ENCODE measurements at regions not wholly inside any gene's neighbourhood (a gene's known extent, or its start where the extent isn't known, plus 50 kb on each side); places are given as distances from the start of the nearest gene placed in this dataset.
"Not testable (repeated sequence)": the region's sequence is repeated elsewhere in the genome, so short reads cannot be mapped to it uniquely, and the experiment has no call there.

DNA sequence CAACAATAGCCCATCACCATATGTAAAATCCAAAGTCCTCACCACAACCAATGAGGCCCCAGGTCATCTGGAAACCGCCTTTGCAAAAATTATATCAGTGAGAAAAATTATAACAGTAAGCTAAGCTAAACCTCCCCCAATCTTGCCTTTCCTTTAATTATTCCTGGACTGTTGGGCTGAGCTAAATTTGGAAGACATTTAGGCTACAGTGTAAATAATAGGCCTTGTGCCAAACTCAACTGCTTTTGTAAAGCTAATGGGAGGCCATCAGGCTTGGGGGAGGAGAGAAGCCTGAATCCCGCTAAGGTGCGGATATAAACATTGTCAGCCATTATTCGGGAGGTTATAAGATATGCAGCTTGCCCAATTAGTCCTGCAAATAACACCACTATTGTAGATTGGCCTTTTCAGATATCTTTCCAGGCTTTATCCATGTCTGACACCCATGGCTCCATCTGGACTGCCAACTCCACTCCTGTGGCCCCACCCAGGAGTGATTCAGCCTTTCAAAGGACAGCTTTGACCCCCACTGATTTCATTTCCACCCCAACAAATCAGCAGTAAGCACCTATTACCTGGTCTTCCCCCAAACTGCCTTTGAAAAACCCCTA, 53.0 kb upstream of the CA12 start:
- DNase-seq: no peak

- no peak for DNase-seq
Measured at GRCh38 chr15:63435204-63435820, 53.7 kb upstream of the CA12 start.

GRCh38 chr15:63436341-63436740, 54.7 kb upstream of the CA12 start:
- no peak for DNase-seq

- DNase-seq: peak in 3 of 4 experiments; percentile 54 to 81 (median 68)
Measured at GRCh38 chr15:63436872-63437375, 55.3 kb upstream of the CA12 start.

- no peak for DNase-seq
Measured at GRCh38 chr15:63439536-63440264, 58.1 kb upstream of the CA12 start.

GRCh38 chr15:63440265-63440648, 58.6 kb upstream of the CA12 start:
- no peak for DNase-seq

DNA sequence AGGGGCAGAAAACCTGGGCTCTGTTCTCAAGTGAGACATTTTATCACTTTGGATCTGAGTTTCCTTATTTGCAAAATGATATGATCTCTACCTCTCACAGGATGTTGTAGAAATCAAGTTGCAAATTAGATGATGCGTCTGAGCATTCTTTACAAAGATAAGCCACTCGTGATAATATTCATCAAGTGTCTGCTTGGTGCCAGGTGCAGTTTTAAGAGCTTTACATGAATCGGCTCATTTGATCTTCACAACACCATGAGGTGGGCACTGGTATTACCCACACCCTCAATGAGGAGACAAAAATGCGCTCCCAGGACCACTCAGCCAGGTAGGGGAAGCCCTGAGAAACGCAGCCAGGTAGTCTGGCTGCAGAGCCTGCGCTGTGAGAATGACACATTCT, 59.1 kb upstream of the CA12 start:
- DNase-seq: no peak

DNA sequence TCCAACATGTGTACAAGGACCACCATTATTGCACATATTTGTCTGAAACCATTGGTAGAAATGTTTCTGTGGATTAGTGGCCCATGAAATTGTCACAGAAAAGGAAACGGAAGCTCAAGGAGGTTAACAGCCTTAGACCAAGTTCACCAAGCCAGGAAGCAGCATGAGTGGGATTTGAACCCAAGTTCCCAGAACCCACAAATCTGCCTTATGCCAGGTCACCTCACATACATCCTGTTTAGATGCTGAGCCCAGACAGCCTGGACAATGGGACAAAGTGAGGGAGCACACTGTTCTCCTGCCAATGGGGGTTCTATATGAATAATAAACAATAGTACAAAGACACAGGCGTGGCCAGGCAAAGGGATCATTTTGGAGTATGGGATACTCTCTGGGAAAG, 59.6 kb upstream of the CA12 start:
- no peak for DNase-seq

DNA sequence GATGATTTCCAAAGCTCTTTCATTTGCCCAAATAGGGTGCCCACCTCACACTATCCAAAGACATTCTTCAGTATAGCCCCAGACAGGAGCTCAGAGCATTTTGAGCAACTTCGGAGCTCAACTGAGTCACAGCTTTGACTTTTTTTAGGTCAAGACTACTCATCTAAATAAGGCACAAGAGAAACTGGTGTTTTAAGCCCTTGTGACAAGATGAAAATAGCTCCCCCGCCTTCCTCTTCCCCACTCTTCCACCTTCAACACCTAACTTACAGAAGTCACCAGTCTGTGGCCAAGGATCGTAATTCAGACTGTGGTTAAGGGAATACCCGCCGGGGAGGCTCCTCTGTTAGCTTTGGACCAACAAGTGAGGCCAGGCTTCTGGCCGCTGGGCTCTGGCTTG, 60.4 kb upstream of the CA12 start:
- DNase-seq: no peak

- no peak for DNase-seq
Measured at GRCh38 chr15:63444611-63445010, 59.8 kb upstream of the USP3 start.

- DNase-seq: no peak
Measured at GRCh38 chr15:63446255-63446654, 58.1 kb upstream of the USP3 start.

GRCh38 chr15:63447017-63447676, 57.2 kb upstream of the USP3 start:
- DNase-seq: no peak

- no peak for DNase-seq
Measured at GRCh38 chr15:63448266-63448665, 56.1 kb upstream of the USP3 start.

DNA sequence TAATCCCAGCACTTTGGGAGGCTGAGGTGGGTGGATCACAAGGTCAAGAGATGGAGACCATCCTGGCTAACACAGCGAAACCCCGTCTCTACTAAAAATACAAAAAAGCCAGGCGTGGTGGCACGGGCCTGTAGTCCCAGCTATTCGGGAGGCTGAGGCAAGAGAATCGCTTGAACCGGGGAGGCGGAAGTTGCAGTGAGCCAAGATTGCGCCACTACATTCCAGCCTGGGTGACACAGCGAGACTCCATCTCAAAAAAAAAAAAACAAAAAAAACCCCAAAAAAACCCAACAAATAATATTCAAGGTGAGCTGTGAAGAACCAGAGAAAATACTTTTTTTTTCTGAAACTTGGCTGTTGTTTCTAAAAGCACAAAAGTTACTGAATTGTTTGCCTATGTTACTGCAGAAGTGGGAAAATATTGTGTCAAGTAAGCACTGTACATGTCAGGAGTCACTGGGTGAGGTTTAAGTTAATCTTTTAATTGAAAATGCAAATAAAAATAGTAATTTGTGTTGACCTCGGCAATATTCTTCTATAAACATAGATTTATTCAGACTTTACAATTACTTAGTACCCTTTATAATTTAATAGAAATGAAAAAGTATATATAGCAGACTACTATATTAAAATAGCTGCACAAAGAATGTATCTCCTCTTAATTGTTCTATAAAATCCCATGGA, 55.4 kb upstream of the USP3 start:
- DNase-seq: not testable (repeated sequence)

DNA sequence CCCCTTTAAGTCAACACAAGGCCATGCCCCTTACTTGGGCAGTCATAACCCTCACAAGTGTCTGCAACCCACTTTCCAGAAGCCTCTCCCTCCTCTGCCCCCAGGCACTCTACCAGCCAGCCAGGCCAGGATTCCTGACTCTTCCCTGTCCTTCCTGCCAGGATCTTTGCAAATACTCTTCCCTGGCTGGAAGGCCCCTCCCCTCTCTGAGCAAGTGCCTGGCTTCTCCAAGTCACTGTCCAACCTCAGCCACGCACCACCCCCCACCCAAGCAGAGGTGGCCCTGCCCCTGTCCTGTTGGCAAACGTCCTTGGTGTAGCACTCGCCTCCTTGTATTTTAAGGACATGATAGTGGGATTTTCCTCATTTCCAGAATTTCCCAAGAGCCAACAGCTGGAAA, 54.7 kb upstream of the USP3 start:
- DNase-seq: no peak

DNA sequence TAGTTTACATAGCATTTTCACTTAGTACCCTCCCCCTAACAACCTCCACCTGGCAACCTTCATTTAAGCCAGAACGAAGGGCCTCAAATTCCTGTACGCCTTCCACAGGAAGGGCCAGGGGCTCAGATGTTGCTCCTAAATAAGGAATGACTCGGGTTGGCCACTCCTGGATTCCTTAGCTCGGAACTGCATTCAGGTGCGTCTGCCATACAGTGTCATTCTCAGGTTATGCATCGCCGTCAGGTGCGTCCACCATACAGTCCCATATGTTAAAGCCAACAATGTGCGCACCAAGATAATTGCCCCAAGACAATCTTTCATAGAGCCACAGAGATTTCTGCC, 53.5 kb upstream of the USP3 start:
- no peak for DNase-seq

GRCh38 chr15:63451671-63452315, 52.6 kb upstream of the USP3 start:
- DNase-seq: no peak

- DNase-seq: no peak
Measured at GRCh38 chr15:63452552-63453136, 51.7 kb upstream of the USP3 start.

GRCh38 chr15:63453186-63453905, 51.0 kb upstream of the USP3 start:
- DNase-seq: no peak

- DNase-seq: no peak
Measured at GRCh38 chr15:63454503-63455211, 49.7 kb upstream of the USP3 start.
